H9 (cell line): ENCODE measurements at regions not wholly inside any gene's neighbourhood (a gene's known extent, or its start where the extent isn't known, plus 50 kb on each side); places are given as distances from the start of the nearest gene placed in this dataset.

Experiments
- DNase-seq: peaks from one replicate; pipeline ENCODE4 v3.0.0-alpha.2; 2017
- H2AFZ ChIP-seq: one replicate; pipeline ENCODE4 v1.6.1; 2013; ENCODE audit warnings: mild to moderate bottlenecking, low read length, control low read depth, moderate library complexity
- H2AK5ac ChIP-seq: 2 replicates; pipeline ENCODE4 v1.6.1; 2013; ENCODE audit warnings: low read length, control low read depth, mixed read lengths; ENCODE audit not compliant: insufficient read length
- H2BK120ac ChIP-seq: one replicate; pipeline ENCODE4 v1.6.1; 2013; ENCODE audit warnings: low read depth, mild to moderate bottlenecking, low read length, control low read depth, inconsistent platforms; ENCODE audit not compliant: poor library complexity, severe bottlenecking
- H2BK12ac ChIP-seq: 2 replicates; pipeline ENCODE4 v1.6.1; 2013; ENCODE audit warnings: low read length, control low read depth, mixed read lengths, low read depth; ENCODE audit not compliant: insufficient read length
- H2BK15ac ChIP-seq: 2 replicates; pipeline ENCODE4 v1.6.1; 2013; ENCODE audit warnings: low read depth, low read length, control low read depth
- H2BK20ac ChIP-seq: one replicate; pipeline ENCODE4 v1.6.1; 2013; ENCODE audit warnings: low read depth, mild to moderate bottlenecking, low read length, control low read depth, inconsistent platforms; ENCODE audit not compliant: poor library complexity, severe bottlenecking
- H2BK5ac ChIP-seq: 2 replicates; pipeline ENCODE4 v1.6.1; 2013; ENCODE audit warnings: low read length, control low read depth, mixed read lengths; ENCODE audit not compliant: insufficient read length
- H3K14ac ChIP-seq: 2 replicates; pipeline ENCODE4 v1.6.1; 2013; ENCODE audit warnings: low read length, control low read depth; ENCODE audit not compliant: insufficient read depth
- H3K18ac ChIP-seq: 2 replicates; pipeline ENCODE4 v1.6.1; 2013; ENCODE audit warnings: low read depth, mild to moderate bottlenecking, mixed read lengths, low read length, control low read depth; ENCODE audit not compliant: insufficient read length
- H3K23ac ChIP-seq: 2 replicates; pipeline ENCODE4 v1.6.1; 2013; ENCODE audit warnings: low read length, control low read depth, mixed read lengths, low read depth; ENCODE audit not compliant: insufficient read length
- H3K23me2 ChIP-seq: 2 replicates; pipeline ENCODE4 v1.6.1; 2013; ENCODE audit warnings: low read depth, mild to moderate bottlenecking, mixed read lengths, low read length, control low read depth; ENCODE audit not compliant: insufficient read length, poor library complexity, severe bottlenecking
- H3K27ac ChIP-seq: 2 replicates; pipeline ENCODE4 v1.5.1; 2013; ENCODE audit warnings: low read length, control low read depth, mixed read lengths, low read depth; ENCODE audit not compliant: insufficient read length
- H3K27me3 ChIP-seq: 2 replicates; pipeline ENCODE4 v1.6.1; 2013; ENCODE audit warnings: low read length, control low read depth, inconsistent platforms; ENCODE audit not compliant: insufficient read depth
- H3K4ac ChIP-seq: 2 replicates; pipeline ENCODE4 v1.6.1; 2013; ENCODE audit warnings: low read depth, mild to moderate bottlenecking, control low read depth, inconsistent platforms, low read length, moderate library complexity
- H3K4me1 ChIP-seq: 2 replicates; pipeline ENCODE4 v1.6.1; 2013; ENCODE audit warnings: low read length, control low read depth, inconsistent platforms; ENCODE audit not compliant: insufficient read depth
- H3K4me2 ChIP-seq: 2 replicates; pipeline ENCODE4 v1.6.1; 2013; ENCODE audit warnings: low read length, control low read depth, mixed read lengths; ENCODE audit not compliant: insufficient read length, insufficient read depth
- H3K56ac ChIP-seq: 2 replicates; pipeline ENCODE4 v1.6.1; 2013; ENCODE audit warnings: low read depth, mild to moderate bottlenecking, mixed read lengths, low read length, control low read depth; ENCODE audit not compliant: insufficient read length
- H3K79me1 ChIP-seq: 2 replicates; pipeline ENCODE4 v1.6.1; 2013; ENCODE audit warnings: low read depth, mild to moderate bottlenecking, moderate library complexity, low read length, control low read depth, inconsistent platforms; ENCODE audit not compliant: insufficient read depth, poor library complexity, severe bottlenecking
- H3K79me2 ChIP-seq: 2 replicates; pipeline ENCODE4 v1.6.1; 2013; ENCODE audit warnings: low read length, control low read depth, inconsistent platforms; ENCODE audit not compliant: insufficient read depth
- H3K9ac ChIP-seq: 2 replicates; pipeline ENCODE4 v1.6.1; 2013; ENCODE audit warnings: low read length, control low read depth, mixed read lengths; ENCODE audit not compliant: insufficient read length; ENCODE audit errors: extremely low read depth
- H3K9me3 ChIP-seq: one replicate; pipeline ENCODE4 v1.6.1; 2013; ENCODE audit warnings: low read depth, low read length, inconsistent platforms; ENCODE audit not compliant: control insufficient read depth
- H3T11ph ChIP-seq: one replicate; pipeline ENCODE4 v1.6.1; 2013; ENCODE audit warnings: mild to moderate bottlenecking, low read length, control low read depth, inconsistent platforms
- H4K20me1 ChIP-seq: one replicate; pipeline ENCODE4 v1.6.1; 2013; ENCODE audit not compliant: control insufficient read depth, insufficient read length, insufficient read depth
- H4K5ac ChIP-seq: 2 replicates; pipeline ENCODE4 v1.6.1; 2013; ENCODE audit warnings: low read depth, mild to moderate bottlenecking, mixed read lengths, low read length, control low read depth; ENCODE audit not compliant: insufficient read length
- H4K8ac ChIP-seq: replicated peaks from 2 replicates; pipeline ENCODE4 v1.6.1; 2013; ENCODE audit warnings: low read length, control low read depth, mixed read lengths, low read depth; ENCODE audit not compliant: insufficient read length
- H4K91ac ChIP-seq: 2 replicates; pipeline ENCODE4 v1.6.1; 2013; ENCODE audit warnings: low read depth, mild to moderate bottlenecking, moderate library complexity, mixed read lengths, low read length, control low read depth; ENCODE audit not compliant: insufficient read length
- H3K27ac Mint-ChIP-seq, 3 experiments: 2 replicates in 2 of 3; 3 replicates in 1 of 3; pipeline ENCODE4 v1.8.0; 2020 to 2021; ENCODE audit warnings: mixed read lengths in 3 of 3, mild to moderate bottlenecking in 1 of 3, moderate library complexity in 1 of 3
- H3K27me3 Mint-ChIP-seq: 2 replicates; pipeline ENCODE4 v1.8.0; 2021; ENCODE audit warnings: low read depth, mild to moderate bottlenecking, moderate library complexity, mixed read lengths
- H3K36me3 Mint-ChIP-seq, 3 experiments: 2 replicates in 2 of 3; 3 replicates in 1 of 3; pipeline ENCODE4 v1.8.0; 2020 to 2021; ENCODE audit warnings: low read depth in 3 of 3, mixed read lengths in 3 of 3; ENCODE audit not compliant: insufficient read depth in 1 of 3
- H3K4me1 Mint-ChIP-seq, 2 experiments: 2 replicates each; pipeline ENCODE4 v1.8.0; 2020; ENCODE audit warnings: mixed read lengths in 2 of 2
- H3K4me3 Mint-ChIP-seq, 2 experiments: 2 replicates in 1 of 2; 3 replicates in 1 of 2; pipeline ENCODE4 v1.8.0; 2020 to 2021; ENCODE audit warnings: mild to moderate bottlenecking in 2 of 2, mixed read lengths in 2 of 2, moderate library complexity in 1 of 2
- H3K9me3 Mint-ChIP-seq, 2 experiments: 2 replicates in 1 of 2; 3 replicates in 1 of 2; pipeline ENCODE4 v1.8.0; 2020; ENCODE audit warnings: mild to moderate bottlenecking in 2 of 2, mixed read lengths in 2 of 2, moderate library complexity in 1 of 2
- CTCF ChIP-seq: fragments of 200-600 bp; sonication (generic); conservative IDR thresholded peaks from 3 replicates; pipeline ENCODE4 v1.8.0; 2021; ENCODE audit warnings: antibody characterized with exemption, mild to moderate bottlenecking
- WGBS: extraction: QIAGEN DNeasy Blood & Tissue Kit; methylation state at CpG from one replicate; pipeline ENCODE4 v1.1.7; 2013; ENCODE audit warnings: missing lambda C conversion rate, low lambda C conversion rate, mixed read lengths; ENCODE audit not compliant: insufficient read length; ENCODE audit errors: extremely low coverage; 5-methylcytosine and 5-hydroxymethylcytosine counted together

- Histone ChIP-seq H2BK120ac (no peak overlapping the region), H3K27ac (no peak overlapping the region), H4K5ac (no peak overlapping the region), H2BK15ac (no peak overlapping the region), H3T11ph (no peak overlapping the region), H2BK20ac (no peak overlapping the region), H2BK5ac (no peak overlapping the region), H2BK12ac (no peak overlapping the region), H4K91ac (no peak overlapping the region), H3K4me2 (no peak overlapping the region), H2AFZ (no peak overlapping the region), H2AK5ac (no peak overlapping the region), H3K56ac (no peak overlapping the region), H3K79me1 (no peaks in the 10 kb centered on the region), H4K20me1 (no peaks in the 10 kb centered on the region), H3K9ac (no peak overlapping the region), H3K9me3 (no peaks in the 10 kb centered on the region), H3K14ac (no peak overlapping the region), H3K27me3 (no peaks in the 10 kb centered on the region), H4K8ac (no peak overlapping the region), H3K4ac (no peak overlapping the region), H3K4me1 (no peaks in the 10 kb centered on the region), H3K23me2 (no peaks in the 10 kb centered on the region), H3K23ac (no peak overlapping the region), H3K79me2 (no peaks in the 10 kb centered on the region), H3K18ac (no peak overlapping the region)
- WGBS: no CpG with 5 or more reads among the region's 4 CpGs
- H3K36me3 Mint-ChIP-seq: no peaks in the 10 kb centered on the region; a peak in 1 of 7 replicates
- no peak overlapping the region for H3K27ac Mint-ChIP-seq
- no peak for TF ChIP-seq CTCF
- H3K4me1 Mint-ChIP-seq: peaks cover 0 to 3% of the 10 kb centered on the region in 2 experiments; a peak in 1 of 4 replicates
- H3K9me3 Mint-ChIP-seq: no peaks in the 10 kb centered on the region
- H3K4me3 Mint-ChIP-seq: no peak overlapping the region
- H3K27me3 Mint-ChIP-seq: peaks cover 21% of the 10 kb centered on the region
- no peak for DNase-seq
Measured at GRCh38 chr15:93261845-93262244, 172.8 kb upstream of the RGMA start.
